Muscle of back (tissue), 3 donors: ENCODE measurements at regions not wholly inside any gene's neighbourhood (a gene's known extent, or its start where the extent isn't known, plus 50 kb on each side); places are given as distances from the start of the nearest gene placed in this dataset.

Source experiments
- DNase-seq, 3 donors: peaks; one replicate each; pipeline versions ENCODE4 v3.0.0 to v3.0.0-alpha.2; 2013

GRCh38 chr1:63710308-63710707 lies 63.5 kb upstream of the ROR1 start:
- no peak for DNase-seq

GRCh38 chr1:63710761-63711380 lies 62.9 kb upstream of the ROR1 start:
- DNase-seq, result peak in 1 of 3 donors; percentile 57

GRCh38 chr1:63713041-63713440 lies 60.8 kb upstream of the ROR1 start:
- no peak for DNase-seq

- peak in 1 of 3 donors; percentile 67 for DNase-seq
Measured at GRCh38 chr1:63713627-63714481, 60.0 kb upstream of the ROR1 start.

GRCh38 chr1:63714482-63714760 lies 59.4 kb upstream of the ROR1 start:
- no peak for DNase-seq

GRCh38 chr1:63717511-63718065 lies 56.2 kb upstream of the ROR1 start:
- no peak for DNase-seq

GRCh38 chr1:63718541-63718970 lies 55.3 kb upstream of the ROR1 start:
- no peak for DNase-seq

- DNase-seq, result no peak
Measured at GRCh38 chr1:63721531-63722189, 52.2 kb upstream of the ROR1 start.

GRCh38 chr1:63723602-63724001 lies 50.2 kb upstream of the ROR1 start:
- no peak for DNase-seq
